Activated T-helper 1 cell treated with anti-CD3 and anti-CD28 coated beads, Interleukin-12 subunit alpha, Interleukin-12 subunit beta, Interleukin-2, Interleukin-4 antibody, amounts not matched to agents 30 ng/mL and 10 ng/mL and 1 ng/mL, durations not matched to agents 14 hours and 24 hours and 36 hours (primary cell): ENCODE measurements at regions not wholly inside any gene's neighbourhood (a gene's known extent, or its start where the extent isn't known, plus 50 kb on each side); places are given as distances from the start of the nearest gene placed in this dataset.

Source experiments
- DNase-seq: peaks from one replicate; pipeline ENCODE4 v3.0.0; 2021; ENCODE audit warnings: low spot score
- H3K27ac Mint-ChIP-seq: one replicate; pipeline ENCODE4 v1.8.0; 2021; ENCODE audit warnings: mild to moderate bottlenecking, mixed read lengths
- H3K27me3 Mint-ChIP-seq: one replicate; pipeline ENCODE4 v1.8.0; 2022; ENCODE audit warnings: mild to moderate bottlenecking, moderate library complexity, mixed read lengths; ENCODE audit not compliant: insufficient read depth
- H3K36me3 Mint-ChIP-seq: one replicate; pipeline ENCODE4 v1.8.0; 2021; ENCODE audit warnings: low read depth, mixed read lengths
- H3K4me1 Mint-ChIP-seq: one replicate; pipeline ENCODE4 v1.8.0; 2021; ENCODE audit warnings: low read depth, mixed read lengths
- H3K4me3 Mint-ChIP-seq: one replicate; pipeline ENCODE4 v1.8.0; 2021; ENCODE audit warnings: mild to moderate bottlenecking, moderate library complexity, mixed read lengths
- H3K9me3 Mint-ChIP-seq: one replicate; pipeline ENCODE4 v1.8.0; 2021; ENCODE audit warnings: mixed read lengths
- intact Hi-C: fragments of 100-400 bp; cut with micrococcal nuclease; formaldehyde crosslinking; loops from one replicate; pipeline ENCODE4 v1.15.1; 2024

DNA sequence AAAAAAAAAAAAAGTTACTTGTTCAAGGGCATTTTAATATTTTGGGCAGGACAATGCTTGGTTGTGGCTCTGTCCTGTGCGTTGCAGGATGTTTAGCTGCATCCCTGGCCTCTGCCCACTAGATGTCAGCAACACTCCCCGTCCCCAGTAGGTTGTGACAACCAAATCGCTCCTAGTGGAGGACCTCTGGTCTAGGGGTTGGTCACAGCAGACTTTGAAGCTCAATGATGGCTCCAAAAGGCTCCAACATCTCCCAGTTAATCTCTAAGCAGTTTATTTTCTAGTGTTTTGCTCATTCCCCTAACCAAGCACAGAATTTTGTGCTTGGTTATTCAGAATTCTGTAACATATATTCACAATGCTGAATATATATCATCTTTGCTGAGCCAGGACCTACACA lies 67.0 kb downstream of the CHRNA1 start:
- peaks cover 14% of the 10 kb centered on the region for H3K27me3 Mint-ChIP-seq
- peak; percentile 57 for DNase-seq
- peaks cover 14% of the 10 kb centered on the region for H3K4me1 Mint-ChIP-seq
- H3K36me3 Mint-ChIP-seq, result no peaks in the 10 kb centered on the region
- no peak overlapping the region for H3K27ac Mint-ChIP-seq
- H3K9me3 Mint-ChIP-seq, result no peaks in the 10 kb centered on the region
- no peak overlapping the region for H3K4me3 Mint-ChIP-seq
- intact Hi-C loops, result loop anchor here (1.0 kb wide), 2 partner anchors 414 to 585 kb away; no protein-coding TSS in a partner anchor

DNA sequence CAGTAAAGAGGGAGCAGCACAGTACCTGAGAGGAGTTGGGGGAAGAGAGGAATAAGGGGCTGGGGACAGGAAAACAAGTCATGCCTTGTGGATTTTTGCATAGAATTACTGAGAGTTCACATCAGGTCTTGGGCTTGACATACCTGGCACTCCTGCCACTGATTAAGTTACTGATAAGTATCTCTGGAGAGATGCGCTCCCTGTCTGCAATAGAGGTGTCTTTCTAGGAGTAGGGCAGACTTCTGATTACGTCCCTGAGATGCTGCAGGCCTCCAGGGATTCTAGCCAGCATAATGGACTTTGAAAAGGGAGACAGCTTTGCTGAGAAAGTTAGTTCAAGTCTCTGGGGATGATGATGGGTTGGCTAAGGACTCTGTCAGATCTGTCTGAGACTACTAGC lies 69.4 kb downstream of the CHRNA1 start:
- no peaks in the 10 kb centered on the region for H3K36me3 Mint-ChIP-seq
- no peaks in the 10 kb centered on the region for H3K9me3 Mint-ChIP-seq
- intact Hi-C loops, result no loop called here

GRCh38 chr2:174694196-174694878 lies 69.9 kb downstream of the CHRNA1 start:
- DNase-seq, result no peak
- Mint-ChIP-seq H3K36me3 (no peaks in the 10 kb centered on the region), H3K9me3 (no peaks in the 10 kb centered on the region), H3K27me3 (peaks cover 13% of the 10 kb centered on the region), H3K4me1 (peaks cover 14% of the 10 kb centered on the region), H3K27ac (no peak overlapping the region), H3K4me3 (no peak overlapping the region)
- intact Hi-C loops, result no loop called here

More for the DNA sequence above, 69.4 kb downstream of the CHRNA1 start:
- H3K27me3 Mint-ChIP-seq, result peaks cover 13% of the 10 kb centered on the region
- no peak overlapping the region for H3K4me3 Mint-ChIP-seq
- H3K4me1 Mint-ChIP-seq, result peaks cover 14% of the 10 kb centered on the region
- no peak for DNase-seq
- H3K27ac Mint-ChIP-seq, result no peak overlapping the region

- no peak for DNase-seq
- H3K27ac Mint-ChIP-seq, result no peak overlapping the region
- no peak overlapping the region for H3K4me3 Mint-ChIP-seq
- H3K4me1 Mint-ChIP-seq, result peaks cover 19% of the 10 kb centered on the region
- no peaks in the 10 kb centered on the region for H3K9me3 Mint-ChIP-seq
- intact Hi-C loops, result no loop called here
- H3K27me3 Mint-ChIP-seq, result peaks cover 13% of the 10 kb centered on the region
- no peaks in the 10 kb centered on the region for H3K36me3 Mint-ChIP-seq
Measured at GRCh38 chr2:174693344-174693743, 70.9 kb downstream of the CHRNA1 start.

DNA sequence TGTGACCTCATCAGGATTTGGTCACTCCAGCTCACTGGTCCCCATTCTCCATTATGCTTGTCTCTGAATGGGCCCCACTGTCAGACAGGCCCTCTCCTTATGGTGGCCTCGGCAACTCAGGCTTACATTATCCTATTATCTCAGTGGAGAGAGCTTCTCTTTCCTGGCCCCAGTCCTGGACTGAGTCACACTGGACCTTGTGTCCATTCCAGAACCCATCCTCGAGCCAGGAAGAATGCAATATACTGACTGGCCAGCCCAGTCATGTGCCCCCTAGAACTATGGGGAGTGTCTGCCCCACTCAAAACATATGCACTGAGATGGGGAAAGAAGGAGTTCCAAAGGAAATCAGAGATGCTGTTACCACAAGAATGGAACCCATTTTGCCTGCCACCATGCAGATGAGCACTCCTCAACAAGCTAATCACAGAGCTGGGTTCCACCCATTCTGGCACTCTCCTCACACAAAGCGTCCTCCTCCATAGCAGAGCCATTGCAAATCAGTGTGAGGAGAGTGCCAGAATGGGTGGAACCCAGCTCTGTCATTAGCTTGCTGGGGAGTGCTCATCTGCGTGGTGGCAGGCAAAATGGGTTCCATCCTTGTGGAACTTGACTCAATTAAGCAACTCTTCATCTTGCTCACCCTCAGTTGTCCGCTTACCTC lies 71.9 kb downstream of the CHRNA1 start:
- H3K27ac Mint-ChIP-seq, result no peak overlapping the region
- peaks cover 26% of the 10 kb centered on the region for H3K4me1 Mint-ChIP-seq
- H3K9me3 Mint-ChIP-seq, result no peaks in the 10 kb centered on the region
- peaks cover 13% of the 10 kb centered on the region for H3K27me3 Mint-ChIP-seq
- no peaks in the 10 kb centered on the region for H3K36me3 Mint-ChIP-seq
- no peak for DNase-seq
- no peak overlapping the region for H3K4me3 Mint-ChIP-seq
- intact Hi-C loops, result no loop called here

GRCh38 chr2:174691201-174691779 lies 73.0 kb downstream of the CHRNA1 start:
- DNase-seq, result no peak
- H3K27me3 Mint-ChIP-seq, result peaks cover 11% of the 10 kb centered on the region
- H3K4me3 Mint-ChIP-seq, result no peak overlapping the region
- peaks cover 30% of the 10 kb centered on the region for H3K4me1 Mint-ChIP-seq
- H3K27ac Mint-ChIP-seq, result no peak overlapping the region
- H3K36me3 Mint-ChIP-seq, result no peaks in the 10 kb centered on the region
- intact Hi-C loops, result no loop called here
- no peaks in the 10 kb centered on the region for H3K9me3 Mint-ChIP-seq

DNA sequence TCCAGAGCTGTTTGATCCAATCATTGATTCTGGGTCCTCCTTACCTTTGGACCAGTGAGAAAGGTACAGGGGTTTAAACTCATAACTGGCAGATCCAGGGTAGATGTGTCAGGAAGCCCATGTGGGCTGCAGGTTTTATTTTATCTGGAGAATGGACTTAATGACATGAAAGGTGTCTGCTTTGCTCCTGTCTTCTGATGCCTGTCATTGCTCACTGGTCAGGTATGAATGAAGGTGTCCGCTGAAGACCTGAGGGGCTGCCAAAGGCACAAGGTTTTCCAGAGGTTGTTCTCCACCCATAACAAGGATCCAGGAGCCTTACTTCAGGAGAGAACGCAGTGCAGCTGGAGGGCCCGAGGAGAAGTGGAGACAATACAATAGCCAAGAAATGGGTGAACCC lies 74.2 kb downstream of the CHRNA1 start:
- Mint-ChIP-seq H3K4me3 (no peak overlapping the region), H3K27ac (no peak overlapping the region), H3K36me3 (no peaks in the 10 kb centered on the region), H3K9me3 (no peaks in the 10 kb centered on the region), H3K4me1 (peaks cover 36% of the 10 kb centered on the region), H3K27me3 (peaks cover 4% of the 10 kb centered on the region)
- no peak for DNase-seq
- intact Hi-C loops, result no loop called here

DNA sequence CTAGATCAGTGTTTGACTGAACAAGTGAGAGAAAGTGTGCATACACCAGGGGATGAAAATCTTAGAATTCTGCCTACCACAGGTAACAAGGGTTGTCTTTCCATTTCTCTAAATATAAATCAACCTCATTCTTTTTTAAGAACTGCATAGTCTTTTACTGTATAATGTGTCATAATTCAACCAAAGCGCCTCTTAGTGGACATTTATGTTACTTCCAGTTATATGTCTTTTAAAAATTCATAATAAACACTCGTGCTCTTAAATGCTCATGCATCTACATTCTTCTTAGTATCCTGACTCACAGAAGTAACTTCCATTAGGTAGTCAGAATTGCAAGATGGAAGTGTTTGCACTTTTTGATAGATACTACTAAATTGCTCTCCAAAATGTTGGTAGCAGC lies 76.2 kb downstream of the CHRNA1 start:
- no peak overlapping the region for H3K4me3 Mint-ChIP-seq
- no peaks in the 10 kb centered on the region for H3K9me3 Mint-ChIP-seq
- no peaks in the 10 kb centered on the region for H3K27me3 Mint-ChIP-seq
- no peak for DNase-seq
- peaks cover 47% of the 10 kb centered on the region for H3K4me1 Mint-ChIP-seq
- H3K27ac Mint-ChIP-seq, result no peak overlapping the region
- intact Hi-C loops, result loop anchor here (1.0 kb wide), 3 partner anchors 85 to 226 kb away; no protein-coding TSS in a partner anchor
- no peaks in the 10 kb centered on the region for H3K36me3 Mint-ChIP-seq

DNA sequence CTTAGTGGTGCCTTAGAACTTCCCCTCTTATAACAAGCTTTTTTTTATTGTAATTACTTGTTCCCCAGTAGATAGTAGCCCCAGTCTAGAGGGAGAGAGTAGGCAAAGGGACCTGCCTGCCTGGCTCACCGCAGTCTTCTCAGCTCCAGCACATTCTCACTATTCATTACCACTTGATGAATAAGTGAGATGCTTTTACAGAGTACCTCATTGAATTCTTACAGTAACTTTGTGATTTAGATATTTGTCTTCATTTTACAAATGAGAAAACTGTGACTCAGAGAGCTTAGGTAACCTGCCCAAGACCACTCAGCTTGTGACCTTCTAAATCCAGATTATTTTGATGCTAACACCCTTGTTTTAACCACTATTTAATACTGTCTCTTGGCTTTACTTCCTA lies 77.8 kb downstream of the CHRNA1 start:
- intact Hi-C loops, result no loop called here
- Mint-ChIP-seq H3K4me3 (no peak overlapping the region), H3K4me1 (peaks cover 50% of the 10 kb centered on the region), H3K9me3 (no peaks in the 10 kb centered on the region), H3K27me3 (no peaks in the 10 kb centered on the region), H3K36me3 (no peaks in the 10 kb centered on the region), H3K27ac (no peak overlapping the region)
- no peak for DNase-seq

DNA sequence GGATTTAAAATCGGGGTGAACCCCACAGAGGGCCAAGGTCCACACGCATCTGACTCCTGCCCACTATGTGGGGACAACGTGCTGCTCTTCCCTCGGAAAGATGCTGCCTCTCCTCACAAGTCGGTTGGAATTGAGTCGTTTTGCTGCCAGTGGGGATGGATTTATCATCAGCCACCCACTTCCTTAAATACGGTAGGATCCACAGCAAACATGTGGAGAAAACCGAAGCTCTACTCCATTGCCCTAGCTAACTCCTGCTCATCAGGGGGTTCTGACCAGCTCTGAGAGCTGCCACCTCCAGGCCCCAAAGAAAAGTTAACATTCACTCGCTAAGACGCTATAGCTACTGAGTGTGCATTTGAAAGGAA lies 80.9 kb downstream of the CHRNA1 start:
- Mint-ChIP-seq H3K36me3 (peaks cover 13% of the 10 kb centered on the region), H3K27me3 (no peaks in the 10 kb centered on the region), H3K4me1 (peaks cover 74% of the 10 kb centered on the region), H3K9me3 (no peaks in the 10 kb centered on the region), H3K27ac (peak overlapping the region; percentile 95), H3K4me3 (peak overlapping the region; percentile 96)
- no peak for DNase-seq
- intact Hi-C loops, result loop anchor here (1.0 to 5.0 kb wide), 5 partner anchors 49 to 286 kb away; partner anchors contain the start of genes GPR155 and SCRN3

- intact Hi-C loops, result loop anchor here (1.0 to 5.0 kb wide), 6 partner anchors 48 to 285 kb away; partner anchors contain the start of genes GPR155 and SCRN3
- no peaks in the 10 kb centered on the region for H3K9me3 Mint-ChIP-seq
- peak overlapping the region; percentile 95 for H3K27ac Mint-ChIP-seq
- no peaks in the 10 kb centered on the region for H3K27me3 Mint-ChIP-seq
- DNase-seq, result peak; percentile 57
- peaks cover 74% of the 10 kb centered on the region for H3K4me1 Mint-ChIP-seq
- H3K4me3 Mint-ChIP-seq, result peak overlapping the region; percentile 96
- H3K36me3 Mint-ChIP-seq, result peaks cover 15% of the 10 kb centered on the region
Measured at GRCh38 chr2:174682578-174683391, 81.5 kb downstream of the CHRNA1 start.

DNA sequence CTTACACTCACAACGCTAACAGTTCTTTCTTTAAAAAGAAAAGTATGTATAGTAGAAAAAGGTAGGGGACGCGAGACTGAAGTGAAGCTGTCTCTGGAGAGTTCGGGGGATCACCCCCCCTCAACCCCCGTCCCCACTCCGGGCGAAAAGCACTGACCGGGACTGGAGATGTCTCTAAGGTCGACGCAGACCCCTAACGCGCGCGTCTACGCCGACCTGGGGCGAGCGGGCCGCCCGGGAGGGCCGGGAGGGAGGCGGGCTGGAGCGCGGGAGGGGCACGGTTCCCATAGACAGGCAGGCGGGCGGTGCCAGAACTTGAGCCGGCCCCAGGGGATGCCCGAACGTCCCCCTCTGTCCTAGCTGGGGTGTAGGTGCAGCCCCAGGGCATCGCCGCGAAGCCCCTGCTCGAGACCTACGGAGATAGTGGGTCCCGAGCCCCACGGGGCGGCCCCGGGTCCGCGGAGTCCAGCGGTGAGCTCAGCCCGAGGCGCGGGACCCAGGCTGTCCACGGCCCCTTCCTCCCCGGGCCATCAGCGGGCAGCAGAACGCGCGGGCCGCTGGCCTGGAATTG lies 82.2 kb downstream of the CHRNA1 start:
- Mint-ChIP-seq H3K4me3 (peak overlapping the region; percentile 85), H3K27ac (peak overlapping the region; percentile 81), H3K36me3 (peaks cover 16% of the 10 kb centered on the region), H3K4me1 (peaks cover 76% of the 10 kb centered on the region), H3K27me3 (no peaks in the 10 kb centered on the region), H3K9me3 (no peaks in the 10 kb centered on the region)
- intact Hi-C loops, result loop anchor here (1.0 to 5.0 kb wide), 3 partner anchors 86 to 285 kb away; partner anchors contain the start of genes GPR155 and SCRN3
- DNase-seq, result peak; percentile 33
